A673 (cell line): ENCODE measurements at regions not wholly inside any gene's neighbourhood (a gene's known extent, or its start where the extent isn't known, plus 50 kb on each side); places are given as distances from the start of the nearest gene placed in this dataset.

ENCODE experiments used
- EZH2 ChIP-seq: fragments of 200-600 bp; sonication (generic); IDR thresholded peaks from 2 replicates; pipeline ENCODE4 v1.6.1; 2017; ENCODE audit warnings: borderline replicate concordance, low read depth, mild to moderate bottlenecking, mixed read lengths, antibody characterized with exemption, low read length; ENCODE audit not compliant: poor library complexity, severe bottlenecking
- TF ChIP-seq, protein P1 (sequence below): fragments of 300-800, 200-600 bp; sonication (generic); conservative IDR thresholded peaks from 2 replicates; pipeline ENCODE4 v1.5.1; 2017; ENCODE audit warnings: low read depth, mild to moderate bottlenecking, antibody characterized with exemption, low read length, moderate library complexity, mixed read lengths

- TF ChIP-seq, protein P1, sequence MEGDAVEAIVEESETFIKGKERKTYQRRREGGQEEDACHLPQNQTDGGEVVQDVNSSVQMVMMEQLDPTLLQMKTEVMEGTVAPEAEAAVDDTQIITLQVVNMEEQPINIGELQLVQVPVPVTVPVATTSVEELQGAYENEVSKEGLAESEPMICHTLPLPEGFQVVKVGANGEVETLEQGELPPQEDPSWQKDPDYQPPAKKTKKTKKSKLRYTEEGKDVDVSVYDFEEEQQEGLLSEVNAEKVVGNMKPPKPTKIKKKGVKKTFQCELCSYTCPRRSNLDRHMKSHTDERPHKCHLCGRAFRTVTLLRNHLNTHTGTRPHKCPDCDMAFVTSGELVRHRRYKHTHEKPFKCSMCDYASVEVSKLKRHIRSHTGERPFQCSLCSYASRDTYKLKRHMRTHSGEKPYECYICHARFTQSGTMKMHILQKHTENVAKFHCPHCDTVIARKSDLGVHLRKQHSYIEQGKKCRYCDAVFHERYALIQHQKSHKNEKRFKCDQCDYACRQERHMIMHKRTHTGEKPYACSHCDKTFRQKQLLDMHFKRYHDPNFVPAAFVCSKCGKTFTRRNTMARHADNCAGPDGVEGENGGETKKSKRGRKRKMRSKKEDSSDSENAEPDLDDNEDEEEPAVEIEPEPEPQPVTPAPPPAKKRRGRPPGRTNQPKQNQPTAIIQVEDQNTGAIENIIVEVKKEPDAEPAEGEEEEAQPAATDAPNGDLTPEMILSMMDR = no peak
- TF ChIP-seq EZH2 = no peak
Measured at GRCh38 chr1:164948101-164948500, 389.1 kb downstream of the PBX1 start.
